PC-9 (cell line): ENCODE measurements at regions not wholly inside any gene's neighbourhood (a gene's known extent, or its start where the extent isn't known, plus 50 kb on each side); places are given as distances from the start of the nearest gene placed in this dataset.

Experiments
- EZH2 ChIP-seq: fragments of 200-600 bp; sonication (generic); IDR thresholded peaks from 2 replicates; pipeline ENCODE4 v1.8.0; 2017; ENCODE audit warnings: antibody characterized with exemption, low read depth
- TF ChIP-seq, protein P1 (sequence below): fragments of 200-600 bp; sonication (generic); conservative IDR thresholded peaks from 2 replicates; pipeline ENCODE4 v1.6.1; 2017; ENCODE audit warnings: mixed run types, antibody characterized with exemption, mild to moderate bottlenecking, moderate library complexity

DNA sequence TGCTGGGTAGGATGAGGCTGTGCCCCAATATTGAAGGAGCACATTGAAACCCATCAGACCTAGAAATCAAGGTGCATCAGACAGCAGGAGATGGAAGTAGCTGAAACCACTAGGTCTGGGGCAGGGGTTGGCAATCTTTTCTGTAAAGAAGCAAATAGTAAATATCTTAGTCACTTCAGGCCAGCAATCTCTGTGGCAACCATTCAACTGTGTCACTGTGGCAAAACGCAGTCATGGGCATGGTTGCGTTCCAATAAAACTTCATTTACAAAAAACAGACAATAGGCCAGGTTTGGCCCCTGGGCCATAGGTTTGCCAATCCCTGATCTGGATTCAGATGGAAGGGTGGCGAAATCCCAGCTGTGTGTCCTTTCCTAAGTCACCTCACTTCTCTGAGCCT, 397.3 kb downstream of the MED13L start:
- TF ChIP-seq, protein P1, sequence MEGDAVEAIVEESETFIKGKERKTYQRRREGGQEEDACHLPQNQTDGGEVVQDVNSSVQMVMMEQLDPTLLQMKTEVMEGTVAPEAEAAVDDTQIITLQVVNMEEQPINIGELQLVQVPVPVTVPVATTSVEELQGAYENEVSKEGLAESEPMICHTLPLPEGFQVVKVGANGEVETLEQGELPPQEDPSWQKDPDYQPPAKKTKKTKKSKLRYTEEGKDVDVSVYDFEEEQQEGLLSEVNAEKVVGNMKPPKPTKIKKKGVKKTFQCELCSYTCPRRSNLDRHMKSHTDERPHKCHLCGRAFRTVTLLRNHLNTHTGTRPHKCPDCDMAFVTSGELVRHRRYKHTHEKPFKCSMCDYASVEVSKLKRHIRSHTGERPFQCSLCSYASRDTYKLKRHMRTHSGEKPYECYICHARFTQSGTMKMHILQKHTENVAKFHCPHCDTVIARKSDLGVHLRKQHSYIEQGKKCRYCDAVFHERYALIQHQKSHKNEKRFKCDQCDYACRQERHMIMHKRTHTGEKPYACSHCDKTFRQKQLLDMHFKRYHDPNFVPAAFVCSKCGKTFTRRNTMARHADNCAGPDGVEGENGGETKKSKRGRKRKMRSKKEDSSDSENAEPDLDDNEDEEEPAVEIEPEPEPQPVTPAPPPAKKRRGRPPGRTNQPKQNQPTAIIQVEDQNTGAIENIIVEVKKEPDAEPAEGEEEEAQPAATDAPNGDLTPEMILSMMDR, result no peak
- TF ChIP-seq EZH2, result no peak
